CD4-positive, alpha-beta T cell (primary cell): ENCODE measurements at regions not wholly inside any gene's neighbourhood (a gene's known extent, or its start where the extent isn't known, plus 50 kb on each side); places are given as distances from the start of the nearest gene placed in this dataset.

Experiments used
- ATAC-seq: fragments of 200-7000 bp; cut with Tn5 transposase; one replicate; pipeline ENCODE4 v1.10.0; 2022; ENCODE audit warnings: mild to moderate bottlenecking; ENCODE audit not compliant: poor library complexity
- CTCF ChIA-PET: fragments of 350-600 bp; sonication (Branson Sonifier 250); formaldehyde crosslinking; loops from one replicate; lab custom pipeline; 2021; ENCODE audit warnings: antibody characterized with exemption, inconsistent platforms; lab: Charles Lee
- POLR2A ChIA-PET: fragments of 350-600 bp; sonication (Branson Sonifier 250); formaldehyde crosslinking; loops from one replicate; lab custom pipeline; 2021; ENCODE audit warnings: antibody characterized with exemption, inconsistent platforms; lab: Charles Lee
- DNase-seq, 14 experiments: peaks; one replicate each; pipeline ENCODE4 v3.0.0-alpha.2; 2013 to 2020; ENCODE audit warnings: mixed read lengths in 2 of 14
- H3K27ac ChIP-seq, 2 donors: one replicate each; pipeline versions ENCODE4 v1.5.1 to v1.7.0; 2013; ENCODE audit warnings: low read length in 2 of 2, low read depth in 1 of 2, mild to moderate bottlenecking in 1 of 2
- H3K27me3 ChIP-seq, 2 experiments: 1 replicate in 1 of 2; 2 replicates in 1 of 2; pipeline versions ENCODE4 v1.6.1 to v1.7.0; 2013; ENCODE audit warnings: low read length in 2 of 2, control low read depth in 1 of 2, mild to moderate bottlenecking in 1 of 2, moderate library complexity in 1 of 2; ENCODE audit not compliant: insufficient read depth in 2 of 2, control insufficient read depth in 1 of 2
- H3K36me3 ChIP-seq: one replicate; pipeline ENCODE4 v1.6.1; 2013; ENCODE audit warnings: low read length, control low read depth; ENCODE audit not compliant: insufficient read depth
- H3K4me1 ChIP-seq: one replicate; pipeline ENCODE4 v1.6.1; 2013; ENCODE audit warnings: low read length, control low read depth; ENCODE audit not compliant: insufficient read depth
- H3K4me3 ChIP-seq: one replicate; pipeline ENCODE4 v1.5.1; 2013; ENCODE audit warnings: mild to moderate bottlenecking, low read length, moderate library complexity
- H3K9me3 ChIP-seq, 2 experiments: 1 replicate in 1 of 2; 2 replicates in 1 of 2; pipeline versions ENCODE4 v1.6.1 to v1.7.0; 2013; ENCODE audit warnings: low read length in 2 of 2, mild to moderate bottlenecking in 2 of 2, control low read depth in 1 of 2, moderate library complexity in 1 of 2; ENCODE audit not compliant: control insufficient read depth in 1 of 2, insufficient read depth in 1 of 2
- H3K27ac Mint-ChIP-seq: one replicate; pipeline ENCODE4 v1.8.0; 2020; ENCODE audit warnings: mixed read lengths
- H3K27me3 Mint-ChIP-seq: one replicate; pipeline ENCODE4 v1.8.0; 2021; ENCODE audit warnings: mixed read lengths
- H3K36me3 Mint-ChIP-seq: one replicate; pipeline ENCODE4 v1.8.0; 2021; ENCODE audit warnings: low read depth, mixed read lengths
- H3K4me1 Mint-ChIP-seq: one replicate; pipeline ENCODE4 v1.8.0; 2021; ENCODE audit warnings: low read depth, mixed read lengths
- H3K4me3 Mint-ChIP-seq: one replicate; pipeline ENCODE4 v1.8.0; 2020; ENCODE audit warnings: mild to moderate bottlenecking, mixed read lengths
- H3K9me3 Mint-ChIP-seq: one replicate; pipeline ENCODE4 v1.8.0; 2020; ENCODE audit warnings: mixed read lengths
- CTCF ChIP-seq: fragments of 200-600 bp; IDR thresholded peaks from one replicate; pipeline ENCODE4 v1.8.0; 2022; ENCODE audit warnings: antibody characterized with exemption, mild to moderate bottlenecking
- intact Hi-C, 2 experiments: fragments of 100-400 bp; cut with DNase I in 1 of 2; cut with micrococcal nuclease in 1 of 2; formaldehyde crosslinking; loops; one replicate each; pipeline versions ENCODE4 v1.15.1 to v1.9.0; 2023 to 2025; cut with DNase I, micrococcal nuclease

GRCh38 chrX:38968344-38969216 lies 167.3 kb downstream of the MID1IP1 start:
- no peak for TF ChIP-seq CTCF
- no peak overlapping the region for H3K4me3 ChIP-seq
- H3K27ac ChIP-seq, result no peak overlapping the region
- CTCF ChIA-PET, result no interaction called here
- ATAC-seq, result no peak
- POLR2A ChIA-PET, result interaction anchor here (0.7 kb wide), 1 partner anchor 15 kb away, joined by 3 read pairs; no protein-coding TSS in a partner anchor
- H3K27me3 Mint-ChIP-seq, result no peaks in the 10 kb centered on the region
- H3K4me1 ChIP-seq, result no peaks in the 10 kb centered on the region
- no peaks in the 10 kb centered on the region for H3K36me3 Mint-ChIP-seq
- no peaks in the 10 kb centered on the region for H3K36me3 ChIP-seq
- H3K27ac Mint-ChIP-seq, result no peak overlapping the region
- H3K4me3 Mint-ChIP-seq, result no peak overlapping the region
- H3K27me3 ChIP-seq, result no peaks in the 10 kb centered on the region
- H3K4me1 Mint-ChIP-seq, result no peaks in the 10 kb centered on the region
- peaks cover 0 to under 1% of the 10 kb centered on the region in 2 experiments for H3K9me3 ChIP-seq
- intact Hi-C loops, result no loop called here
- no peak for DNase-seq
- peaks cover 3% of the 10 kb centered on the region for H3K9me3 Mint-ChIP-seq

DNA sequence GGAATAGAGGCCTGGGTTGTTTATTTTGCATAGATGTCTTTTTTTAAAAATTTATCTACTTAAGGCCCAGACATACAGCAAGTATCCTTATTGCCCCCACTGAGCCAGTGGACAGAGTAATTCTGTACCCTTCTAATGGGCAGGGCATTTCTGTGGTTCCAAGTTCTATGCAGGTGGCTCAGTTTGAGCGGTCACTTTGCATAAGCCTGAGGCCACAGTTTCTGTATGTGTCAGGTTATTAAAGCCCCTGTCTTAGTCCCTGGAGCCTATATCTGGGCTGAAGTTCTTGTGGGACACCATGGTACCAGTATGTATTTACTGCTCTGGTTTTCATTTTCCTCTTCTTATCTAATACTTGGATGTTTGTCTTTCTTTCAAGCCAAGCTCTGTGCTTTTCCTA lies 168.8 kb downstream of the MID1IP1 start:
- ChIA-PET CTCF (no interaction called here), POLR2A (no interaction called here)
- Histone ChIP-seq H3K4me1 (no peaks in the 10 kb centered on the region), H3K27ac (no peak overlapping the region), H3K4me3 (no peak overlapping the region), H3K27me3 (no peaks in the 10 kb centered on the region), H3K9me3 (no peaks in the 10 kb centered on the region), H3K36me3 (no peaks in the 10 kb centered on the region)
- no peak for ATAC-seq
- Mint-ChIP-seq H3K4me3 (no peak overlapping the region), H3K27ac (no peak overlapping the region), H3K36me3 (no peaks in the 10 kb centered on the region), H3K27me3 (no peaks in the 10 kb centered on the region), H3K4me1 (no peaks in the 10 kb centered on the region), H3K9me3 (no peaks in the 10 kb centered on the region)
- intact Hi-C loops, result no loop called here
- no peak for DNase-seq
- no peak for TF ChIP-seq CTCF

DNA sequence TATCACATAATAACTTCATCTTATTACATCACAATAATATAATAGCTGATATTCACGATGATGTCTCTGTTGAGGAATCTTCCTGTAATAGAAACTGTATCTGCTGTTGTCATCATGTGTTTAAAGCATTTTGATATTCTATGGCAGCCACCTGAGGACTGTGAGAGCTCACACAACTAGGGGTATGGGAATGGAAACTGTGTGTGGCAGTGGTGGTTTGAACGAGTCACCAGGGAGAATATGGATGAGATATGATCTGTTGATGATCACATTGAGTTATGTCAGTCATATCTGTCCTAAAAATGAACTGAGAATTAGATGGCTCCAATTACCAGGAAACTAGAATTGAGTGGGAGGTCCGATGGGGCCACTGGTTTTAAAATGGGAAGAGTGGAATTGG lies 169.6 kb downstream of the MID1IP1 start:
- Mint-ChIP-seq H3K36me3 (no peaks in the 10 kb centered on the region), H3K9me3 (no peaks in the 10 kb centered on the region), H3K27ac (no peak overlapping the region), H3K4me1 (no peaks in the 10 kb centered on the region), H3K4me3 (no peak overlapping the region), H3K27me3 (no peaks in the 10 kb centered on the region)
- Histone ChIP-seq H3K27me3 (no peaks in the 10 kb centered on the region), H3K36me3 (no peaks in the 10 kb centered on the region), H3K4me1 (no peaks in the 10 kb centered on the region), H3K27ac (no peak overlapping the region), H3K4me3 (no peak overlapping the region), H3K9me3 (no peaks in the 10 kb centered on the region)
- CTCF ChIA-PET, result no interaction called here
- intact Hi-C loops, result no loop called here
- POLR2A ChIA-PET, result no interaction called here
- DNase-seq (no peak), ATAC-seq (no peak)
- no peak for TF ChIP-seq CTCF
